ENCODE measurements at regions not wholly inside any gene's neighbourhood (a gene's known extent, or its start where the extent isn't known, plus 50 kb on each side); places are given as distances from the start of the nearest gene placed in this dataset.

DNA sequence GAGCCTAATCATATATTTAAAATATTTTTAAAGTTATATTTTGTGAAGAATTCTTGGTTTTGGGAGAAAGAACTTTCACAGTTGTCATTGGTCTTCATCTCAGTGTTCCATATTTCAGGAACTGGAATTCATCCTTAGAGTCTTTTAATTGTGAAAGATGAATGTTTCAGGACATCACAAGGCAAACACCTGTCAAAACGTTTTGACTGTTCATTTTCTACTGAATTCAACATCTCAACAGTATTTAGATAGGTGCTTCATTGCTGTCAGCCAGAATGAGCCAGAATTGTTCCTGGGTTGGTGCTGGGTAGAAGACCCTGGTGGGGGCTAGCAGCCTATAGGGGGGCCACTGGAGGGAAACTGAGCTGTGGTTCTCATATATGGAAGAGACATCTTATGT is 255.1 kb upstream of the CXCR4 start:
- Histone ChIP-seq H3K27me3 (ENCODE audit: control insufficient read depth, insufficient read depth) (no peaks in the 10 kb centered on the region), H3K4me3 (ENCODE audit: low read length) (no peak overlapping the region), H3K9me3 (ENCODE audit: control insufficient read depth, low read length) (no peaks in the 10 kb centered on the region), H3K27ac (ENCODE audit: low read length) (no peak overlapping the region), H3K4me1 (ENCODE audit: control insufficient read depth, insufficient read depth, low read length) (no peaks in the 10 kb centered on the region)
- intact Hi-C loops (cut with DNase I), result no loop called here
- ATAC-seq (no peak), DNase-seq (no peak)
- 52% methylated on average over 1 of the region's 1 CpG for WGBS

DNA sequence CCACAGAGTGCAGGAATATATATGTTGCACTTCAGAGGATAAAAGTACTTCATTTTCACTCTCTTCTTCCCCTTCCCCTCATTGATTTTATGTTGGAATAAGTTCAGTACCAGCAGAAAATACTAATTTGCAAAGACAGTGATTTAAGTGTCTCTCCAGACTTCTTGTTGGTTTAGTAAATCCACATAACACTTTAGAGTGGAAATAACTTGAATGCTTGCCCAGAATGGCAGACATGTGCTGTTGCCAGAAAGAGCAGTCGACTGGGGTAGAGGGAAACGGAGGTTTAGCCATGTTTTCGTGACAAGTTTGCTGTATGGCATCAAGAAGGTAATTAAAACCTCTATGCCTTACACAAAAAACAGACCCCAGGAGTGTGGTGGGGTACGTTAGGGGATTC is 246.0 kb upstream of the CXCR4 start:
- DNase-seq, result no peak
- Histone ChIP-seq H3K4me1 (ENCODE audit: control insufficient read depth, insufficient read depth, low read length) (no peaks in the 10 kb centered on the region), H3K27ac (ENCODE audit: low read length) (no peak overlapping the region), H3K27me3 (ENCODE audit: control insufficient read depth, insufficient read depth) (no peaks in the 10 kb centered on the region), H3K9me3 (ENCODE audit: control insufficient read depth, low read length) (no peaks in the 10 kb centered on the region), H3K4me3 (ENCODE audit: low read length) (no peak overlapping the region)
- intact Hi-C loops (cut with DNase I), result no loop called here
- 30% methylated on average over 4 of the region's 4 CpGs for WGBS
- peak in 1 of 2 donors; percentile 47 for ATAC-seq

DNA sequence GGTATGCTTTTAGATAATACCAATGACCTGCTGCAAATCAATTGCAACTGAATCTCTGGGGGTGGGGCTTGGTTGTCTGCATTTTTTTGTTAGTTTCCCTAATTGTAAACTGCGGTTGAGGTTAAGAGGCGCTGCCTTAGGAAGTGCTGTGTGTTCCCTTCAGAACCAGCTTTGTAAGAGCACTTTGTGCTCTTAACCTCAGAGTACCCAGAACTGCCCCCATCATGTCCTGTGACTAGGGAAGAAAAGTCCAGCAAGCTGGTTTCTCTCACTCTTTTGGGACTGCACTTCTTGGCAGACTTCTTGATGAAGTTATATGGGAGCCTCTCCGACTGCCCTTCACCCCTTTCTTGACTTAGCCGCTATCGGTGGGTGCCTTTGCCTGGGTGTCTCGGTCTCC is 245.5 kb upstream of the CXCR4 start:
- Histone ChIP-seq H3K4me1 (ENCODE audit: control insufficient read depth, insufficient read depth, low read length) (no peaks in the 10 kb centered on the region), H3K9me3 (ENCODE audit: control insufficient read depth, low read length) (no peaks in the 10 kb centered on the region), H3K27ac (ENCODE audit: low read length) (no peak overlapping the region), H3K4me3 (ENCODE audit: low read length) (no peak overlapping the region), H3K27me3 (ENCODE audit: control insufficient read depth, insufficient read depth) (no peaks in the 10 kb centered on the region)
- peak in 1 of 2 donors; percentile 33 for ATAC-seq
- 67% methylated on average over 6 of the region's 6 CpGs for WGBS
- DNase-seq, result no peak
- intact Hi-C loops (cut with DNase I), result no loop called here

DNA sequence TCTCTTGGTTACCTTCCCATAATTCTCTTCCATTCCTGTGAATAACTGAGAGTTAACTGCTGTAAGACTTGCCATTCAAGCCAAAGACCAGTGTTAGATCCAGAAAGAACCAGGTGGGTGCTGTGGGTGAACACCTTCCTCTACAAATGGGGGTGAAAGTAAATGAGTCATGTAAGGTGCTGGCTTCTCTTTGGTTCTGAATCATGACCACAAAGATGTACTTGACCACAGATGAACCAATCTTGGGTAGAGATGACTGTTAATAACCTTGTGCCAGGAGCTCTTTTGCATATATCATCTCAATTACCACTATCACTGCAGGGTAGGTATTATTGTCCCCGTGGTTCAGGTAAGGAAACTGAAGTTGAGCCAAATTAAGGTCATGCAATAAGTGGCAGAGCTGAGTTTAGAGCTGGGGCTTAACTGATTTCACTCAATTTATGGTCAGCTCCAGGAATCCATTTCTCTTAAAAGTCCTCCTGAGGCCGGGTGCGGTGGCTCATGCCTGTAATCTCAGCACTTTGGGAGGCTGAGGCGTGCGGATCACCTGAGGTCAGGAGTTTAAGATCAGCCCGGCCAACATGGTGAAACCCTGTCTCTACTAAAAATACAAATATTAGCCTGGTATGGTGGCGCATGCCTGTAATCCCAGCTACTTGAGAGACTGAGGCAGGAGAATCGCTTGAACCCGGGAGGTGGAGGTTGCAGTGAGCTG is 244.9 kb upstream of the CXCR4 start:
- intact Hi-C loops (cut with DNase I), result no loop called here
- H3K4me3 ChIP-seq (ENCODE audit: low read length), result no peak overlapping the region
- H3K4me1 ChIP-seq (ENCODE audit: control insufficient read depth, insufficient read depth, low read length), result no peaks in the 10 kb centered on the region
- DNase-seq (no peak), ATAC-seq (no peak)
- no peak overlapping the region for H3K27ac ChIP-seq (ENCODE audit: low read length)
- H3K9me3 ChIP-seq (ENCODE audit: control insufficient read depth, low read length), result no peaks in the 10 kb centered on the region
- H3K27me3 ChIP-seq (ENCODE audit: control insufficient read depth, insufficient read depth), result no peaks in the 10 kb centered on the region
- WGBS, result 95% methylated on average over 9 of the region's 9 CpGs

DNA sequence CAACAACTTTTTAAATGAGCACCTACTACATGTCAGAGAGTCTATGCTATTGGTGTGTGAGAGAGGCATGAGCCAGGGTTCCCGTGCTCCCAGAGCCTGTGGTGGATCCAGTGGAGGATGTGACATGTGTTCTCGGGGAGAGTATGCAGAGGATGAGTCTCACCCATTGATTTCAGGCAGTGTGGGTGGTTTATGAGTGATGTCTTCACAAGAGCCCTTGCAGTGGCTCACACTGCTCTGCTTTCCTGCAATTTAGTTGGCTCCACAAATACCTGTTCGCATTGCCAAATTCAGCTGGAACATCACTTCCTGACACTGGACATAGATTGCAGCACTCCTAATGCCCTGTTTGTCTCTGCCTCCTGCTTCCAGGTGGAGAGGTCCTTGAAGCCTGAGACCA is 243.6 kb upstream of the CXCR4 start:
- Histone ChIP-seq H3K27ac (ENCODE audit: low read length) (no peak overlapping the region), H3K4me1 (ENCODE audit: control insufficient read depth, insufficient read depth, low read length) (no peaks in the 10 kb centered on the region), H3K27me3 (ENCODE audit: control insufficient read depth, insufficient read depth) (no peaks in the 10 kb centered on the region), H3K9me3 (ENCODE audit: control insufficient read depth, low read length) (no peaks in the 10 kb centered on the region), H3K4me3 (ENCODE audit: low read length) (no peak overlapping the region)
- WGBS, result 94% methylated on average over 3 of the region's 3 CpGs
- no peak for DNase-seq
- no peak for ATAC-seq
- intact Hi-C loops (cut with DNase I), result no loop called here

DNA sequence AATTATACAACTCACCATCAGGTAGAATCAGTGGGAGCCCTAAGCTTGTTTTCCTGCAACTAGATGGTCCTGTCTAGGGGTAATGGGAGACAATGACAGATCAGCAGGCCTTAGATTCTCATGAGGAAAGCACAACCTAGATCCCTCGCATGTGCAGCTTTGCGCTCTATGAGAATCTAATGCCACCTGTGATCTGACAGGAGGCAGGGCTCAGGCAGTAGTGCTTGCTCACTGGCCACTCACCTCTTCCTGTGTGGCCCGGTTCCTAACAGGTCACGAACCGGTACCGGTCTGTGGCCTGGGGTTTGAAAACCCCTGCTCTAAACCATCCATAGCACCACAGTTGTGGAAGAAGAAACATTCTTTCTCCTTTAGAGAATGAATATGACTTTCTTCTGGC is 242.8 kb upstream of the CXCR4 start:
- Histone ChIP-seq H3K27me3 (ENCODE audit: control insufficient read depth, insufficient read depth) (no peaks in the 10 kb centered on the region), H3K9me3 (ENCODE audit: control insufficient read depth, low read length) (no peaks in the 10 kb centered on the region), H3K4me3 (ENCODE audit: low read length) (no peak overlapping the region), H3K4me1 (ENCODE audit: control insufficient read depth, insufficient read depth, low read length) (no peaks in the 10 kb centered on the region), H3K27ac (ENCODE audit: low read length) (no peak overlapping the region)
- WGBS, result 96% methylated on average over 6 of the region's 6 CpGs
- DNase-seq, result no peak
- intact Hi-C loops (cut with DNase I), result no loop called here
- no peak for ATAC-seq

DNA sequence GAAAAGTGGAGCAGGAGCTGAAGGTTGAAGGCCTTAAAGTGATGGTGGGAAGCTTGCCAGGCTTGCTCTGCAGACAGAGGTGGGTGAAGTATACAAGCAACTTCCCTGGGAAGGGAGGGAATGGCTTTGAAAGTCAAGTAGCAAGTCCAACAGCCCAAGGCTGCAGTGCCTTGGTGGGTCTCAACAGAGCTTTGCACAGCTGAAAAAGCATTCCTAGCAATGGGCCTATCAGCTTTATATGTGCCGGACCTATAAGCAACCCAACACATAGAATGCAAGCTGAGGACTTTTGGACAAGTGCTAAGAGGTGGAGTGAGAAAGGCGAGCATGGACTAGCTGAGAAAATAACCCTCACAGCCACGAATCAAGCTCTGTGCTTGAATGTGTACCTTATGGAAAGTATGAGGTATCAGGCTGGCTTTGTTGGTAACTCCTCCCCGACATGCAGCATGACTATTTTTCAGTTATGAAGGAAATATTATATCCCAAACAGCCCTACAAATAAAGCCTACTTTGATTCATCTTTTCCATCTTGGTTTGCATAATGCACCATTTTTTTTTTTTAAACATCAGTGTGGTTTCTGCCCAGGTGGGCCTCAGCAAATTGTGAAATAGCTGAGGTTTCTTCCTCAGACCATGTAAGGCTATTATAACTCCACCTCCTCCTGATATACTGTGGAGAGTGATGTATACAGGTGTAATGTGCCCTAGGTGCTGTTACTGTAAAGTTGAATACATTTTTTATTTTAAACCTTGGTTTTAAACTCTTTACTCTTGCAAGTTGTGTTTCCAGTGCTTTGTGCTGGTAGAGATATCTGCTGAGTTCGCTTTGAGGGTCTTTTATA is 241.4 kb upstream of the CXCR4 start:
- Histone ChIP-seq H3K4me3 (ENCODE audit: low read length) (no peak overlapping the region), H3K27me3 (ENCODE audit: control insufficient read depth, insufficient read depth) (no peaks in the 10 kb centered on the region), H3K27ac (ENCODE audit: low read length) (no peak overlapping the region), H3K4me1 (ENCODE audit: control insufficient read depth, insufficient read depth, low read length) (no peaks in the 10 kb centered on the region), H3K9me3 (ENCODE audit: control insufficient read depth, low read length) (no peaks in the 10 kb centered on the region)
- intact Hi-C loops (cut with DNase I), result no loop called here
- ATAC-seq, result no peak
- no peak for DNase-seq
- WGBS, result 90% methylated on average over 5 of the region's 5 CpGs

DNA sequence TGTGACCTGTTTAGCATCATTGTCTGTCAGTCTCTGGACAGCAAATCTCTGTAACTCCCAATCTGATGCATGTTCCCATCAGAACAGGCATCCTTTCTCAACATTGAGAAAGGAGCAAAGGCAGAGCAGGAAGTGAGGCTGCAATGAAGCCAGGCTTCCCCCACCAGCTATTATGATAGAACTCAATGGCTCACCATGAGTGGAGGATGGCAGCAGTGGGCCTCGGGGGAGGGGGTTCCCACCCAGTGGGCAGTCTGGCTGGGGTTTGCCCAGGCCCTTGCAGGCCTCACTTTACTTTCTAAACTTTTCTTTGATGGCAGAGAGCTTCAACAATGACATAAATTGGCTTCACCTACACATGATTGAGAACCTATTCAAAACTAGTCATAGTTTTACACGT is 240.6 kb upstream of the CXCR4 start:
- Histone ChIP-seq H3K4me3 (ENCODE audit: low read length) (no peak overlapping the region), H3K9me3 (ENCODE audit: control insufficient read depth, low read length) (no peaks in the 10 kb centered on the region), H3K27me3 (ENCODE audit: control insufficient read depth, insufficient read depth) (no peaks in the 10 kb centered on the region), H3K27ac (ENCODE audit: low read length) (no peak overlapping the region), H3K4me1 (ENCODE audit: control insufficient read depth, insufficient read depth, low read length) (no peaks in the 10 kb centered on the region)
- ATAC-seq, result no peak
- 87% methylated on average over 2 of the region's 2 CpGs for WGBS
- no peak for DNase-seq
- intact Hi-C loops (cut with DNase I), result no loop called here

DNA sequence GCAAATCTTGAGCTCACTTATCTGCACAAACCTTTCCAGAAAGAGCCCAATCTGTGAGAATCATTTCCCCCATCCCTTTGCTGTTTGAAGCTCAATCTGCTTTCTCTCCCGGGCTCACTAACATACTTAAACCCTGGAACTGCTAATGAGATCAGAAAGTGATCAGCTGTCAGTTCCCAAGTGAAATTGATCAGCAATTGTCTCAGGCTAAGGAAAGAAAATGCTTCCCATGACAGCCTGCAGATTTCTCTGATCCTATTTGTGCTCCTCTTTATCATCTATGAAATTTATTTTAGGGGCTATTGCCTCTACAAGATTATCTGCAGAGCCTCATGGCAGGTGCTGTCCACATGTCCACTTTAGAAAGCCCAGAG is 239.0 kb upstream of the CXCR4 start:
- DNase-seq (no peak), ATAC-seq (no peak)
- Histone ChIP-seq H3K4me3 (ENCODE audit: low read length) (no peak overlapping the region), H3K4me1 (ENCODE audit: control insufficient read depth, insufficient read depth, low read length) (no peaks in the 10 kb centered on the region), H3K27ac (ENCODE audit: low read length) (no peak overlapping the region), H3K9me3 (ENCODE audit: control insufficient read depth, low read length) (no peaks in the 10 kb centered on the region), H3K27me3 (ENCODE audit: control insufficient read depth, insufficient read depth) (no peaks in the 10 kb centered on the region)
- intact Hi-C loops (cut with DNase I), result no loop called here
- 58% methylated on average over 1 of the region's 1 CpG for WGBS

DNA sequence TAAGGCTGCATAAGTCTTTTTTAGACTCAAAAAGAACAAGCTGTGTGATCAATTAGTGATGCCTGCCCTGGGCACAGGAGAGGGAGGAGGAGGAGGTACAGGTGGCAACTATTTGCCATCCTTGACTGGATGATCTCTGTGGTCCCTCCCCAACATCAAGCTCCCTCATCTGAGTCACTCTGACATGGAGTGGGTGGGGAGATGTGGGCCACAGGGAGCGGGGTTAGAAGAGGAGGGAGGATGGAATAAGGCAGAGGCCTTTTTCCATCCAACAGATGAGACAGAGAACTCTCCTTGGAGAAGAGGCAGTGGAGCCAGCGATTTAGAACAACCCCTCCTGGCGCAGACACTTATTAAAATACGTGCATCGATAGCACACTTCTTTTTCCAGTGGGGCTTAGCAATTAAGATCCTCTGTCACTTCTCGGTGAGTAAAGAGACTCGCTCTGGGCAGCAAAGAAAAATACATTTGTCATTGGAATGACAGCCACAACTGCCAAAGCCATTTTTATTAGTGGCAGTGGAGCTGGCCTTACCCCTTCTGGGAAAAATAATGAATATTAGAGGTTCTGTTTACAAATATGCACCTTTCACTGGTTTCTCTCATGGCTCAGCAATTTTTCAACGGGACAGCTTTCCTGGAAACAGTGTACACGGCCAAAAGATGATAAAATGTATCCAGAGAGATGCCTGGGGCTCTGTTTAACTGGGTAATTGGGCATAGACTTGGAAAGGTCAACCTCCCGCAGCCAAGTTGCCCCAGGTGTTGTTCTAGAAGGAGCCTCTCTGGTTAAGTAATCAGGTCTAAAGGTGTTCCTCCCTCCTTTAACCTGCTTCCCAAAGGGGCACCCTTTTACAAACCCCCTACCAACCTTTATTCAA is 238.4 kb upstream of the CXCR4 start:
- Histone ChIP-seq H3K4me3 (ENCODE audit: low read length) (no peak overlapping the region), H3K27me3 (ENCODE audit: control insufficient read depth, insufficient read depth) (no peaks in the 10 kb centered on the region), H3K9me3 (ENCODE audit: control insufficient read depth, low read length) (no peaks in the 10 kb centered on the region), H3K4me1 (ENCODE audit: control insufficient read depth, insufficient read depth, low read length) (no peaks in the 10 kb centered on the region), H3K27ac (ENCODE audit: low read length) (no peak overlapping the region)
- 80% methylated on average over 10 of the region's 10 CpGs for WGBS
- DNase-seq (no peak), ATAC-seq (no peak)
- intact Hi-C loops (cut with DNase I), result no loop called here

DNA sequence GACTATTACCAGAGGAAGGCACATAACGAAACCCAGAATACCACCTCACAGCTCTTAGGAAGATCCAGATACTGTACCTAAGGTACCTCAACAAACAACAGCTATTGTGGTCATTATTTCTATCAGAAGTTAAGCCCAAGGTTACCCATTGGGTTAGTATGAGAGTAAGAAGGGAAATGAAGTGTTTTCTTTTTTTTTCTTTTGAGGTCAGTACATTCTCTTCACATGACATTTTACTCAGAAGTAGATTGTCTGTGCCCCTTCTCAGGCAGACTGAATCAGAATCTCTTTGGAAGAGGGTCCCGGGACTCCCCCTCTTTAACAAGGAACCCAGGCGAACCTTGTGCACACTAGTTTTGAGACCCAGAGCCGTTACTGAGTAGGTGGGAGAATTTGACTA is 233.7 kb upstream of the CXCR4 start:
- Histone ChIP-seq H3K27me3 (ENCODE audit: control insufficient read depth, insufficient read depth) (no peaks in the 10 kb centered on the region), H3K9me3 (ENCODE audit: control insufficient read depth, low read length) (no peaks in the 10 kb centered on the region), H3K4me1 (ENCODE audit: control insufficient read depth, insufficient read depth, low read length) (no peaks in the 10 kb centered on the region), H3K4me3 (ENCODE audit: low read length) (no peak overlapping the region), H3K27ac (ENCODE audit: low read length) (no peak overlapping the region)
- 92% methylated on average over 4 of the region's 4 CpGs for WGBS
- DNase-seq (no peak), ATAC-seq (no peak)
- intact Hi-C loops (cut with DNase I), result no loop called here

Measured in right cardiac atrium (tissue), 5 donors.